ENCODE measurements at regions not wholly inside any gene's neighbourhood (a gene's known extent, or its start where the extent isn't known, plus 50 kb on each side); places are given as distances from the start of the nearest gene placed in this dataset.

DNA sequence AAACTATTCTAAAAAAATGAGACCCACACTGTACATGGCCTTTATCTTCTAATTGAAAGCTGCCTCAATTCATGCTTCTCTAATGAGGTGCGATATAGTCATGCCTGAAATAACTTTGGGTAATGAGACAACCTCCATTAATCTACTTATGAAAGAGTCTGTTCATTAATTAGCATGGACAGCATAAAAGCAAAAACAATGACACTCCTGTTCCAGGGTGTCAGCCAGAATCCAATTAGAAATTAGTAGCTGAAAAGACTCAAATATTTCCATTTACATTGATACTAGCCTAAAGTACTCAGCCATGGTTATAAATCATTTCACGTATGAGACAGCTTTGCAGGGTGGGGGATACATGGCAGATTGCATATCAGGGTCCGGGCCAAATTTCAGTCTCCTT lies 288.7 kb downstream of the AKAIN1 start:
- TF ChIP-seq, protein P1, sequence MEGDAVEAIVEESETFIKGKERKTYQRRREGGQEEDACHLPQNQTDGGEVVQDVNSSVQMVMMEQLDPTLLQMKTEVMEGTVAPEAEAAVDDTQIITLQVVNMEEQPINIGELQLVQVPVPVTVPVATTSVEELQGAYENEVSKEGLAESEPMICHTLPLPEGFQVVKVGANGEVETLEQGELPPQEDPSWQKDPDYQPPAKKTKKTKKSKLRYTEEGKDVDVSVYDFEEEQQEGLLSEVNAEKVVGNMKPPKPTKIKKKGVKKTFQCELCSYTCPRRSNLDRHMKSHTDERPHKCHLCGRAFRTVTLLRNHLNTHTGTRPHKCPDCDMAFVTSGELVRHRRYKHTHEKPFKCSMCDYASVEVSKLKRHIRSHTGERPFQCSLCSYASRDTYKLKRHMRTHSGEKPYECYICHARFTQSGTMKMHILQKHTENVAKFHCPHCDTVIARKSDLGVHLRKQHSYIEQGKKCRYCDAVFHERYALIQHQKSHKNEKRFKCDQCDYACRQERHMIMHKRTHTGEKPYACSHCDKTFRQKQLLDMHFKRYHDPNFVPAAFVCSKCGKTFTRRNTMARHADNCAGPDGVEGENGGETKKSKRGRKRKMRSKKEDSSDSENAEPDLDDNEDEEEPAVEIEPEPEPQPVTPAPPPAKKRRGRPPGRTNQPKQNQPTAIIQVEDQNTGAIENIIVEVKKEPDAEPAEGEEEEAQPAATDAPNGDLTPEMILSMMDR (IDR thresholded peaks at IDR 0.05; ENCODE audit: borderline replicate concordance, insufficient read depth, low read depth, low read length) = no peak
- no peak overlapping the region for H3K4me3 ChIP-seq (ENCODE audit: low read depth, low read length)

DNA sequence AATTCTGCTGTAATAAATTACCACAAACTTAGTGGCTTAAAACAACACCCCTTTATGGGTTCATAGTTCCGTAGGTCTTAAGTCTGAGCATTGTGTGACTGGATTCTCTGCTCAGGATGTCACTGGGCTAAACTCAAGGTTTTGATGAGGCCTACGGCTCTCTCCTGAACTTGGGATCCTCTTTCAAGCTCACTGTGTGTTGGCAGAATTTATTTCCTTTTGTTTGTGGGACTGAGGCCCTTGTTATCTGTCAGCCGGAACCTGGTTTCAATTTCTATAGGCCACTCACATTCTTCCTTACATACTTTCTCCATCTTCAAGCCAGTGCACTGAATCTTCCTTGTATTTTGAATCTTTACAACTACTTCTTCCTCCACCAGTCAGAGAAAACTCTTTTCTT lies 290.2 kb downstream of the AKAIN1 start:
- no peak overlapping the region for H3K4me3 ChIP-seq (ENCODE audit: low read depth, low read length)
- TF ChIP-seq, protein P1 (IDR thresholded peaks at IDR 0.05; ENCODE audit: borderline replicate concordance, insufficient read depth, low read depth, low read length) = no peak

DNA sequence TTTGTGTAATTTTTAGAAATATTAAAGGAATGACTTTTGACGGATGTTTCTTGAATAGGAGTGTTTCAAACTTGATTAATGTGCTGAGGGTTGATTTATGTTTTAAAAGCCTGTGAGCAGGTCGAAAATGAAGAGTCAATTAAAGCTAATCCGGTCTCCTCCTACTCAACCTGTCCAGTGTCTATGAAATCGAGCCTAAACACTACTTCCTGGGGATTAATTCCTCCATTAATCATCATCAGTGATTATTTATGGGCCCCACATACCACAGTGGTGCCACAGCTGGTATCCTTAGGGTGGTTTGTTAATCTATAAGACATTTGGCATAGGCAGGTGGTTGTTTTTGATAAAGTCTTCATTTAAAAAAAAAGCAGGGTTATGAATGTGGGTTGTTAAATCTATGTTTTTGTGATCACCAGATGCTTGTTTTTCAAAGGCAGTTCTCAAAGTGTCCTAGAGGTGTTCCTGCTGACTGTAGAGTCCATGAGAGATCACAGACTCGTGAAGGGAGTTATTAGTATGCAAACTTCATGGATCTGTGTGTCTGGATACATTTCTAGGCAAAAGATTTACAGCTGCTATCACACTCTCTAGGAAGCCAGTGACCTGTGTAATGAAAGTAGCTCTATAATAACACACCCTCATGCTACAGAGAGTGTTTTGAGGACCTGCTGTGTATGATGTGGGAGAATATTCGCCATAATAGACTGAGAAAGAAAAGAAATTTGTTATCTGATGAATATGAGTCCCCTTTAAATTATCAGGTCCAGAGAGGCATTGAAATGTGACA lies 308.6 kb downstream of the AKAIN1 start:
- no peak overlapping the region for H3K4me3 ChIP-seq (ENCODE audit: low read depth, low read length)
- TF ChIP-seq, protein P1 (IDR thresholded peaks at IDR 0.05; ENCODE audit: borderline replicate concordance, insufficient read depth, low read depth, low read length) = no peak

DNA sequence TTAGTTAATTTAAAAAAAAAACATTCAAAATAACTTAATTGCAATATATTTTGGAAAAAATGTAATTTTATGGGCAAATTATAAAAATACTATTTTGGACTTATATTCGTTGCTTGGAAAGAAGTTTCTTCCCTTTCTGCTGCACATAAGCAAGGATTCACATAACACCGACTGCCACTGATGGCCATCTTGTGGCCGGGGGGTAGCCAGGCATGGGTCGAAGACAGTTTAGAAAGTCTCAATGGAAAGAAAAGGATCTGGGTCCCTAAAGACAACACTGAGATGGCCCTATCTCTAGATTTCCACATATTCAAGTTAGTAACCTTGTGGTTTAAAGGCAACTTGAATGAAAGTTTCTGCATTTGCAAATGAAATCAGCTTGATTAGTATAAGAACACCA lies 318.6 kb downstream of the AKAIN1 start:
- TF ChIP-seq, protein P1 (IDR thresholded peaks at IDR 0.05; ENCODE audit: borderline replicate concordance, insufficient read depth, low read depth, low read length) = no peak
- H3K4me3 ChIP-seq (ENCODE audit: low read depth, low read length) = no peak overlapping the region

DNA sequence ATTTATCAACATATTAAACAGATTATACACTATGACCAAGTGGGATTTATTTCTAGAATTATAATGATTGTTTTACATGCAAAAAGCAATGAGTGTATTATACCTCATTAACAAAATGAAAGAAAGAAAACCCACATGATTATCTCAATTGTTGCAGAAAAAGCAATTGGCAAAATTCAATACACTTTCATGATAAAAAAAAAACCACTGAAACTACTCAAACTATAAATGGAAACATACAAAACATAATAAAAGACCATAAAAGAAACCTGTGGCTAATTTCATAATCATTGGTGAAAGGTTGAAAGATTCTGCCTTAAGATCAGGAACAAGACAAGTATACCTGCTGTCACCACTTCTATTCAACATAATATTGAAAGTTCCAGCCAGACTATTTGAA lies 325.9 kb downstream of the AKAIN1 start:
- no peak overlapping the region for H3K4me3 ChIP-seq (ENCODE audit: low read depth, low read length)
- TF ChIP-seq, protein P1 (IDR thresholded peaks at IDR 0.05; ENCODE audit: borderline replicate concordance, insufficient read depth, low read depth, low read length) = no peak

DNA sequence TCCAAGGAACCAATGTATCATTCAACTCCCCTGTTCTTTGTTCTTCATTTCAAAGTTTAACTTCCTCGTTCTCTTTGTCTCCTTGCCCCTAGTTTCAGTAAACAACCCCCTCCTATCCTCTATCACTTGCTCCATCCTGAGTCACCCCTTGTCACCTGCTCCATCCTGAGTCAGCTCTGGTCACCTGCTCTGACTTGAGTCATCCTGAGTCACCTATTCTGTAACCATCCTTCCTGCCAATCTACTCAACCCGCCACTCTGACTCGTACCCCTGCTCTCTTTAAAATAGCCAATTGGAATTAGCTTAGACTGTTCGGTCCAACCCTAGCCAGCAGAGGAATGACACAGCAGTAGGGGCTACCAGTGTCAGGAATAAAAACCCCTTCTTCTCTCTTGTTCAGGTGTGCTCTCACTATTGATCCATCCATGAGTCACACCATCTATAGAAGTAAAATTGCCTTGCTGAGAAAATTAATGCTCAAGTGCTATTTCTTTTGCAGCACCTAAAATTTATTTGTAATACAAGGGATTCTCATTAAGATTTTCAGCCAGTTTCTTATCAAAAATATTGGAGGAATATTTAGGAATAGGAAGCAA lies 326.8 kb downstream of the AKAIN1 start:
- TF ChIP-seq, protein P1 (IDR thresholded peaks at IDR 0.05; ENCODE audit: borderline replicate concordance, insufficient read depth, low read depth, low read length) = no peak
- H3K4me3 ChIP-seq (ENCODE audit: low read depth, low read length) = no peak overlapping the region

DNA sequence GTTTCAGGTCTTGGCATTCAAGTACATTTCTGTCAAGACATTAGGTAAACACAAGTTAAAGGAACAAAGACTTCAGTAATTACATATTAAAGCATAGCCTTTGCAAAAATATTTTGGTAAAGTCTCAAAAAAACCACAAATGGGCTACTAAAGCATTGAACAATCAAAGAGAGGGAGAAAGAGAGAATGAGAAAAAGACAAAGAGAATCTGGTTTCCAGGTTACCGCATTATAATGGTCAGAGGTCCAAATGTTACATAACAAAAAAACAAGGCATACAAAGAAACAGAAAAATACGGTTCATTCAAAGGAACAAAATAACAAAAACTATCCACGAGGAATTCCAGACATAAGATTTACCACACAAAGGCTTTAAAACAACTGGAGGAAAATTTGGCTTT lies 327.9 kb downstream of the AKAIN1 start:
- TF ChIP-seq, protein P1 (IDR thresholded peaks at IDR 0.05; ENCODE audit: borderline replicate concordance, insufficient read depth, low read depth, low read length) = no peak
- H3K4me3 ChIP-seq (ENCODE audit: low read depth, low read length) = no peak overlapping the region

Data from GM12875 (cell line).